ENCODE measurements at regions not wholly inside any gene's neighbourhood (a gene's known extent, or its start where the extent isn't known, plus 50 kb on each side); places are given as distances from the start of the nearest gene placed in this dataset.
A peak's percentile ranks its signal among the peaks of the same experiment; 100 is the strongest.
"Not testable (repeated sequence)": the region's sequence is repeated elsewhere in the genome, so short reads cannot be mapped to it uniquely, and the experiment has no call there.

DNA sequence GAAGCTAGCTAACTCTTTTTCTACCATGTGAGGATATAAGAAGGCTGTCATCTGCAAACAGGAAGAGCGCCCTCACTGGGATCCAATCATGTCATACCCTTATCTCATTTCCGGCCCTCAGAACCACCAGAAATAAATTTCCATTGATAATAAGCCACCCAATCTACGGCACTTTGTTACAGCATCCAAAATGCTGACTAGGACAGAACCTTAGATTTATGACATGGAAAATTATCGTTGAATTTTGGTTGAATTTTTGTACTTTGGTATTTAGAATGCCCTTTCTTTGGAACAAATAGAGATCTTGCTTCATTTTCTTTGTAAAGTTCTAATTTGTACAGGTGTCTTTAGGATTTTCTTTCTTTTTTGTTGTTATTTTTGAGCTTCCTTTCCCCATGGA, 53.3 kb upstream of the CYLC2 start:
- no peak for DNase-seq

DNA sequence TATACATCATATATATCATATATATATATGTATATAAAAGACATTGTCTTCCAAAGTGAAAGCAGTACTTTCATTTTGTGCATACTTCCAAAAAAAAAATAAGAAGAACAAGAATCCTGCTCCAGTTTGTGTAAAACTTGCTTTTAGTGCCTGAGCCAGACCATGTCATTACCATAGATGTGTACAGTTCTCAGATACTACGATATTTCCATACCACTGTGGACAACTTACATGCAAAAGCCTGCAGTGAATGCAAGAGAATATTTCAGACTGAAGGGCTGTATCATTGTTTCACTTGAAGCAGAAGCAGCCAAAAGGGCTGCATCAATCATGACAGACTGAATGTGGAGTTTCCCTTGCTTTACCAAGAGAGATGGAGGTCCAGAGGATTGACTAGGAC, 72.6 kb upstream of the CYLC2 start:
- DNase-seq = no peak

DNA sequence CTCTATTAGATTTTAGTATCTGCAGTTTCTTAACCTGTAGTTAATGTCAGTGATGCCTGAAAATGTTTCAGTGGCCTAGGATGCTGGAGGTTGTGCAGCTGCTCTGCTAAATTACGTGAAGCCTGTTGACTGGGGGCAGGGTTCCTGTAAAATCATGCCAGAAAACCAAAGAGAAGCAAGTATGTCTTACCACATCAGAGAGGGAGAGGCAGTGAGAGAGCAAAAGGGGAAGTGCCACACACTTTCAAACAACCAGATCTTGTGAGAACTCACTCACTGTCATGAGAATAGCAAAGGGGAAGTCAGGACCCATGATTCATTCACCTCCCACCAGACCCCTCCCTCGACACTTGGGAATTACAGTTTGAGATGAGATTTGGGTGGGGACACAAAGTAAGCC, 83.9 kb upstream of the CYLC2 start:
- no peak for DNase-seq

DNA sequence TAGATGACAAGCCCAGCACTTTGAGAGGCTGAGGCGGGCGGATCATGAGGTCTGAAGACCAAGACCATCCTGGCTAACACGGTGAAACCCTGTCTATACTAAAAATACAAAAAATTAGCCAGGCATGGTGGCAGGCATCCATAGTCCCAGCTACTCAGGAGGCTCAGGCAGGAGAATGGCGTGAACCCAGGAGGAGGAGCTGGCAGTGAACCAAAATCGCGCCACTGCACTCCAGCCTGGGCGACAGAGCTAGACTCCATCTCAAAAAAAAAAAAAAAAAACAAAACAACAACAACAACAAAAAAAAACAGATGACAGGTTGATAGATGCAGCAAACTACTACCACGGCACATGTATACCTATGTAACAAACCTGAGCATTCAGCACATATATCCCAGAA, 89.3 kb upstream of the CYLC2 start:
- DNase-seq = not testable (repeated sequence)

DNA sequence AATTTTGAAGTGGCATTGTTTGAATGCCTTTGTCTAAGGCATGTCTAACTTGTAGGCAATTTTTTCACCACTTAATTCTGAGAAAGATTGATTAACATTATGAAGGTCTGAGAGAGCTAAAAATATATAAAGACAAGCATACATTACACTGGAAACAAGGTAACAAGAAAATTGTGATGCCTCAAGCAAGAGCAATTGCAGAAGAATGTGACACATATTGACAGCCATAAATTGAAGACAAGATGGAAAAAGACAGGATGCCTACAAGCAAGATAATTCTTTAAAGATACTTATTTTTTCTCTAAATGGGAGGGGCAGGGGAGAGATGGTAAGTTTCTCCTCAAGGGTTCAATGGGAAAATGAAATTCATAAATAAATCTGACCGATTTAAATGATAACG, 103.1 kb upstream of the CYLC2 start:
- no peak for DNase-seq

DNA sequence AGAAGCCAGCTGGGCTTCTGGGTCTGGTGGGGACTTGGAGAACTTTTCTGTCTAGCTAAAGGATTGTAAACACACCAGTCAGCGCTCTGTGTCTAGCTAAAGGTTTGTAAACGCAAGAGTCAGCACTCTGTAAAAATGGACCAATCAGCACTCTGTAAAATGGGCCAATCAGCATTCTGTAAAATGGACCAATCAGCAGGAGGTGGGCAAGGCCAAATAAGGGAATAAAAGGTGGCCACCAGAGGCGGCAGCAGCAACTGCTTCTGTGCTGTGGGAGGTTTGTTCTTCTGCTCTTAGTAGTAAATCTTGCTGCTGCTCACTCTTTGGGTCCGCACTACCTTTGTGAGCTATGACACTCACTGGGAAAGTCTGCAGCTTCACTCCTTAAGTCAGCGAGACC, 106.4 kb upstream of the CYLC2 start:
- DNase-seq = not testable (repeated sequence)

DNA sequence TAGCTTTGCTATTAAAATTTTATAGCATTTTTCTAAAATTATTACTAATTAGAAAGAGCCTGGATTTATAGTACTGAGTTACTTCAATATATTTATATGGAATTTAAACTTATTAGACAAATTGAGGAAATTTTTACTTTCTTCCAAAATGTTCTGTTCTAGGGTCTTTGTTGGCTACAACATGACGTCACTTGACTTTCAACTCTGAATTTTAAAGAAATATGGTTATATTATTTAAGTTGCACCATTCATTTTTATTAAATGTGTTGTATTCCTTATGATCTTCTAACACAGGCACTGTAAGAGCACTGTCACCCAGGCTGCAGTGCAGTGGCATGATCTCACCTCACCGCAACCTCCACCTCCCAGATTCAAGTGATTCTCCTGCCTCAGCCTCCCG, 119.4 kb upstream of the CYLC2 start:
- no peak for DNase-seq

DNA sequence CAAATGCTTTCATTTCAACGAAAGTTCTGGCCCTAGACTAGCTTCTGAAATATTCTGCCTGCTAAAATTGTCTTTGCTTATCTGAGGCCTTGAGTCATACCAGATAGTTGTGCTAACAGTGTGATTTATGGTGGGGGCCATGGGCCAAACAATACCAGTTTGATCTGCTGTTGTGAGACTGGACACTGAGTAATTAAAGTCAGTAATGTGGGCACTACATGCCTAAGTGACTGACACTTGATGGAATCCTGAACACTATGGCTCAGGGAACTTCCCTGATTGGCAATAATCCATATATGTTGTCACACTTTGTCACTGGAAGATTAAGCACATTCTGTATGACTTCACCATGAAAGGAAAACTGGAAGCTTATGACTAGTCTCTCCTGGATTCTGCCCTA, 127.6 kb upstream of the CYLC2 start:
- peak; percentile 65 for DNase-seq

DNA sequence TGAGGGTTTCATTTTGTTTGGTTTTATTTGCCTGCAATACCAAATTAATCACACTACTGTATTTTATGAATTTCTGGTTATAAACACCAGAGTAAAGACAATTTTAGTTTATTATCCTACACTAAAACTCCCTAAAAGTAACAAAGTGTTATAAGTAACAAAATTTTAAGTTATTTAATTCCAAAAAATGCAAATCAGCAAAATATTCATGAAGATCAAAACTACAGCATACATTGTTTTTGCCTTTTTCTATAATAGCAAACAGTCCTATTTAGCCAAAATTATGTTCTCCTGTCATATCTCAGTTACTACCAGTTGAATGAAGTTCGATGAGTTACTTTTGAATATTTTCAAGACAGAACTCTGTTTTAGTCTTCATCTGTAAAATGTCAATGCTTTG, 132.7 kb upstream of the CYLC2 start:
- DNase-seq = no peak

DNA sequence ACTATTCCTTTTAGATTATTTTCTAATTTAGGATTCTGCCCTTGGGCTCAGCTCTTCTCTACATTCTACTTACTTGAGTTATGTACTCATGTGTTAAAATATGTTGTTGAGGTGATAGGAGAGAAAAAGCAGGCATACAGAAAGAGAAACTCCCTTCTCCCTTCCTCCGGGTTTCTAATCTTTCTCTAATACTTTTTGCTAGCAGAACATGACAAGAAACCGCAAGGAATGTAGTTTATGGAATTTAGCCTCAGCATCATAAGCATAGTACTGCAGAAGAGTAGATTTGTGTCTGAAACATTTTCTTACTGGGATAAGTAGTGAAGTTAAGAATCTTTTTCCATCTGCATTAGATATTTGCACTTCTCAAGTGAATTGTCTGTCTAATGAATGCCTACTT, 139.5 kb upstream of the CYLC2 start:
- peak; percentile 25 for DNase-seq

DNA sequence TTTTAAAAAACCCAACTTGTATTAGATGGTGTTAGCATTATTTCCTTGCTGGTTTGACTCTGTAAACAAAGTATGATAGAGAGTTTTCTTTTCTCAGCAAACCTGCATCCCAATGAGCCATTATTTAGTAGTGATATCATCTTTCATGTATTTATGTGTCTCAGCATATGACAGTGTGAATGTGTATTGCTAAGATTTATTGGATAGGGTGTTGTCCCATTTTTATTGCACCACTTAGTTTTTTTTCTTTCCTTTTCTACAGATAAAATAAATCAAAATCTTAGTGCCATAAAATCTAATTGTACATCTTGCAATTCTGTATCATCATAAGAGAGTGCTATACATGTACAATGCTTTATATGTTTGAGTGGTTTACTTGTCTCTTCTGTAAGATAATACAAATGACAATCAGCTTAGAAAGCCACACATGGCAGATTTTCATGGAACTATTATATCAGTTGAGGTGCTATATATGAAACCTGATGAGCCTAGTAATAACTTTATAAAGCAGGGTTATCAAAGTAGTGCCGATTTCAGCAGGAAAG, 149.2 kb upstream of the CYLC2 start:
- no peak for DNase-seq

DNA sequence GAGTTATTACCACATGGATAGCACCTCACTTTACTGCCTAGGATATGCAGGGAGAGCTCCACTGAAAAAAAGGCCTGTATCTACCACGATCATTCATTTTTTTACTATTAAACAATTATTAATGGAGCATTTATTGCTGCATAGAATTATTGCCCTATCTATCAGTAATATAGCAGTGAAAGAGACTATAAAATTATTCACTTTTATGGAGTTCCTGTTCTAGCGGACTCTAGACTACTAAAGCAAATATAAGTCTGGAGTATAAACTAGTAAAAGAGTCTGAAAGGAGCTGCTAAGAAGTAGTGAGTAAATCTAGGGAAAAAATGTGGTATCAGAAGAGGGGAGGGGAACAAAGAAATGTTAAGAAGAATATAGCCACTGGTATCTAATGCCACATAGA, 150.4 kb upstream of the CYLC2 start:
- no peak for DNase-seq

DNA sequence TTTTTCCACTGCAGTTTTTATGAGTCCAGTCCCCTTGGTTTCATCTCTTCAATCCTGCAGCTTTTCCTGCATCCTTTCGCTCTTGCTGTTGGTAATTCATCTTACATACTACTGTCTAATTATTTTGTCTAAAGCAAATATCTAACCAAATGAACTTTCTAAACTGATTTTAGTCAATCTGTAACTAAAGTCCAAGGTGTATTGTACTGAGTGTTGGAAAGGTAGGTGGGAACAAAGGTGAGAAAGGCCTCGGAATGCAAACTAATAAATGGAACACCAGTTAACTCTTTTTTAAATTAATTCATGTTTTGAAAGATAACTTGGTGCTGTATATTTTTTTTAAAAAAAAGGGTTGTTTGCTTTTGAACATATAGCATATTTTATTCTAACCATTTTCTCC, 152.7 kb upstream of the CYLC2 start:
- DNase-seq = no peak

DNA sequence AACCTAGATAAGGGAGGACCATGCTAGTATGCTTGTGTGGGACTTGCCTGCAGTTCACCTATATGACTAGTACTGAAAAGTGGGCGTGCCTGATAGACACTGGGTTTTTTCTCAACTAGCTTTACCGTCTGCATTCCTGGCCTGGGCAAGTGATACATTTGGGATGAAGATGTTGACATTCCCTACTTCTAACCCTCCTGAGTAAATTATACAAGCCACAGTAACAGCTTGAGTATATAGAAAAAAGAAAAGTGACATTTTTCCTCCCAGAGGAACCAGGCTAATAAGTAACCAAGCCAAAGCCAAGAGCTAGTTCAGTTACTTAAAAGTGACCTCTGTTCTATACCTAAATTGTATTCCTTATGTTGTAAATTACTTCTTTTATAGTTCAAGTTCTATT, 153.8 kb upstream of the CYLC2 start:
- no peak for DNase-seq

DNA sequence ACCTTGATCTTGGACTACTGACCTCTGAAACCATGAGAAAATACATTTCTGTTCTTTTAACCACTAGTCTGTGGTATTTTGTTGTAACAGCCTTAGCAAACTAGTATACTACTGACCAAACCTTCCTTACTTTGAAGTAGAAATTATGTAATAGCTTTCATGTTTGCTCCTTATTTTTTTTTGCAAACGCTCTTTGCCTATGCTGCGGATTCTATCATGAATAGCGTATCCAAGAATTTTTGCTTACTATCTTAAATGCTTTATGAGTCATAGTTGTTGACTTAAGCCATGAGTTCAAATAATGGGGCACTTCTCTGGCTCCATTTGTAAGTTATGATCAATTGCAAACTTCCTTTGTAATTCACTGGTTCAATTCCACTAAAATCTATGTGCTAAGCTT, 154.8 kb upstream of the CYLC2 start:
- no peak for DNase-seq

DNA sequence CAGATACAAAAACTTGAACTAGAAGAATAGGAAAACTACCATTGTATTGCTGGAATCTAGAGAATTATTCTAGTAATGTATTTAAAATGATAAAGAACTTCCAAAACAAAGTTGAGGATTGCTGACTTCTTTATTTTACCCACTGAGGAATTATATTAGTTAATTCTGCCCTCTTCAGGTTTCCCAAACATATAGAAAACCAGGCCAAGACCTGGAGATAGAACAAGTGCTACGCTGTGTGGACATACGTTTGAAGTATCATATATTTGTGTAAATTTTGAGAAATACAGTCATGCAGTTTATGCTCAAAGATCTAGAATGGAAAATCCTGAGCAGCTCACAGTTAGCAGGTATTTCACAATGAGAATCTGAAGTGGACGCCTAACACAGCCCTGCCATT, 162.3 kb upstream of the CYLC2 start:
- DNase-seq = no peak

DNA sequence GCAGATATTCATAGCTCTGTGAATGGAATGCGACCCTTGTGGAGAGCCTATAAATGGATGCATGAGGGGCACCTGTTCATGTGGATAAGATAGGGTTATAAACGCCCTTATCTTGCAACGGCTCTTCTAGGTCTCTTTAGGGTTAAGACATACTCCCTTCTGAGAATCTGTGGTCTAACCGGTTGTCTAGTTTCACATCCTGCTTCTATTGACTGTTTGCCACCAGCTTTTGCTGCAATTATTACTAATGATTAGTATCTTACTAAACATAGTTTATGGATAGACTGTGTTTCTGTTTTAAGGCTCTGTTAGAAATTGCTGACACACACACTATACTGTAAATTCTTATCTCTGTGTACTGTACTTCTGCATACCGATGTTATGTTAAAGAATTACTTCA, 198.9 kb upstream of the CYLC2 start:
- no peak for DNase-seq

DNA sequence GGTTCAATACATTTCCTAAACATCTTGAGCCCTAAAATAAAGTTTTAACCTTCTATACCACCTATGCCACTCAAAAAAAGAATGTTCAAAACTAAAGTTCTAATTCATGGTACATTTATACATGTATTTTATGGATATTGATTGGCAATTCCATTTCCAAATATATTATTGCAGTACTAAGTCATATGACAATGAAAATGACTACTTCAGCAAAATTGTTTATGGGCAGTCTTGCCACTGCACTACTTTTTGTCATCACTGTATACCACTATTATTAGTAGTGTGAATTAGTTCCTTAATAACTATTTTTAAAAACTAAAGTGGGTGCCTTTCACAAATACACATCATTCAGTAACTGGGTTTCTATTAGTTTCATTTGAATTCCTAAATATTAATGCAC, 199.6 kb upstream of the CYLC2 start:
- DNase-seq = no peak

DNA sequence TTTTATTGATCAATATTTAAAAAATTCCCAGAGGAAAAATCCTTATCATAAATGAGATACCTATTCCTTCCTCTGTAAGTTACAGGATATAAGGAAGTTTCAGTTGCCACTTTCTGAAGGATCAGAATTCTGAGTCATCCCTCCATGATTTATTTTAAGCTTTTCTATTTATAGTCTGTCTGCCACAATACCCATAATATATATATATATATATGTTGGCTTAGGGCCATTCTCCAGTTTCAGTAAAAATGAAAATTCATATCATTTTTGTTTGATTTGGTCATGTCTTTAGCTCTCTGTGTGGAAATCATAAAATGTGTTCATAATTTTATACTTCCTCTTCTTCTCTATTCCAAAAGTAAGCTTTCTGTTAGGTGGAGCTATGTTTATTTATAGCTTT, 215.8 kb upstream of the CYLC2 start:
- DNase-seq = peak; percentile 79

DNA sequence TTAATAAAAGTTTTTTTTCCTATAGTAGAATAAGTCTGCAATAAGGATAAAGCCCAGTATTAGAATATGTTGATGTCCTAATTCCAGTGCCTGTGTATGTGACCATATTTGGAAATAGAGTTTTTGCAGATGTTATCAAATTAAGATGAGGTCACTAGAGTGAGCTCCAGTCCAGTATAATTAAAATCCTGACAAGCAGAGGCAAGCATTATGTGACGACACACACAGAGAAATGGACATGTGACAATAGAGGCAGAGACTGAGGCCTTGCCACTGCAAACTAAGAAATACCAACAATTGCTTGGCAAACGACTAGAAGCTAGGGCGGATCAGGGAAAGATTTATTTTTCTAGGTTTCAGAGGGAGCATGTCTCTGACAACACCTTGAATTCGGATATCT, 216.4 kb upstream of the CYLC2 start:
- DNase-seq = peak; percentile 20

DNA sequence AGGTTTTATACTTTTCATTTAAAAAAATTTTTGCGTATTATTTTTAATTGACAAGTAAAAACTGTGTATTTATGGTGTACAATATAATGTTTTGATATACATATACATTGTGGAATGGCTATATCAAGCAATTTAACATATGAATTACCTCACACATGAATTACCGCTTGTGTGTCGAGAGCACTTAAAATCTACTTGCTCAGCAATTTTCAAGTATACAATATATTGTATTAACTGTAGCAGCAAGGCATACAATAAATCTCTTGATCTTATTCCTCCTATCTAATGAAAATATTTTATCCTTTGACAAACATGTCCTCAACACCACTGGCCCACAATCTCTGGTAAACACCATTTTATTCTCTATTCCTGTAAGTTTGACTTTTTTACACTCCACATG, 224.4 kb upstream of the CYLC2 start:
- DNase-seq = no peak

DNA sequence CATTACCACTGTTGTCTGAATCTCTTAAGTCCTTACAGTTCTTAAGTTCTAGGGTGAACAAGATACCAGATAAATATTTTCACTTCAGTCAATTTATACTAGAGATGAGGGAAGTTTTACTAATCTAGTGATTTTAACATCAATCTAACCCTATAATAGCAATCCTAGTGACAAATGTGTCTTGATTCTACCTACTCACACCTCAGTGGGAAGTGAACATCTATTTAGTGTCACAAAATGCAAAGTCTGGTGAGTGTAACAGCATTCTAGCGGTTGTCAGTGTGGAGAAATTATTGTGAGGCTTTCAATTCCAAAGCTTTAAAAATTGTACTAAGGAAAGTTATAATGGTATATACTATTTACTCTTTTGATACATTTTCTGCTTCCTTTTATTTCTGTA, 225.8 kb upstream of the CYLC2 start:
- no peak for DNase-seq

DNA sequence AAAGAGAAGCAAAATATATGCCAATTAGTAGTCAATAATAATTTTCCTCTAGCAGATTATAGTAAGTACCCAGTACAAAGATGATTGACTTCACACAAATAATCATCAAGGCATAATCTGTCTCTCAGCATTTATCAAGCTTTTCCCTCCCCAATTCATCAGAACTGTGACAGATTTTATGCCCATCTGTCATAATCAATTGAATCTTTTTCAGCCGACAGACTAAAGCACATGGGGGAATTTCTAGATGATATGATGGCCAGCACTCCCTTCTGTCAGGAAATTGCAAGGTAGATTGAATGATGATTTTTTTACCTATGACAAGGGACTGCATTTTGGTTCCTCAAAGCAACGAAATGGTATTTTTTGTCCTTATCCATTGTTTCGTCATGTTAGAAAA, 227.1 kb upstream of the CYLC2 start:
- no peak for DNase-seq

DNA sequence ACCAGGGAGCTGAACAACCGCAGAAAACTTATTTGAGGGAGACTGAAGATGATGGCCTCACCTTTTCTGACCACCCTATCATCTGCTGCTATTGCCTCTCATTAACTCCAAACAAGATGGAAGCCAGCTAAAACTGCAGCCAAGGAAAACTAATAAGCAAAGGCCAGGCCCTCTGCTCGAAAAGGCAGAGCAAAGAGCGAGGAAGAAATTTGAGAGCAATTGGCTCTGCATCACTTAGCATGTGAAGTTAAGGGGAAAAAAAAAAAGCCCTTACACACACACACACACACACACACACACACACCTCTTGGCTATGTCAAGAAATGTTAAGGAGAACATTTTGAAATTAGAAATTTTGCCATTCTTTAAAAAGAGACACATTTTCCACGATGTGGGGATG, 228.1 kb upstream of the CYLC2 start:
- no peak for DNase-seq

DNA sequence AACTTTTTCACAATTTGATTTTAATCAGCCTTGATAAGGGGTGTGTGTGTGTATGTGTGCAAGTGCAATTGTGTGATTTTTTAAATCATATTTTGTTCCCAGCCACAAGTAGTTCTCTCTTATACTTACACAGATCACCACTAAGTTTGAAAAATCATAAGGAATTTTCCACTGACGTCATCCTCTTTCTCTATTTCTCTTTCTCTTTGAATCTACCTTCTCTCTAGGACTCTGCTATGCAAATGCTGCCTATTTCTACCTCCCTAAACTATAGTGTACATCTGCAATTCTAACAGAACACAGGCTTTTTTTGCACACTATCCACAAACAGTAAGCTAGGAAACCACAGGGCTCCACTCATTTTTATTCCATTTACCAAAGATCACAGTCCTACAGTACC, 254.6 kb upstream of the CYLC2 start:
- DNase-seq = no peak

DNA sequence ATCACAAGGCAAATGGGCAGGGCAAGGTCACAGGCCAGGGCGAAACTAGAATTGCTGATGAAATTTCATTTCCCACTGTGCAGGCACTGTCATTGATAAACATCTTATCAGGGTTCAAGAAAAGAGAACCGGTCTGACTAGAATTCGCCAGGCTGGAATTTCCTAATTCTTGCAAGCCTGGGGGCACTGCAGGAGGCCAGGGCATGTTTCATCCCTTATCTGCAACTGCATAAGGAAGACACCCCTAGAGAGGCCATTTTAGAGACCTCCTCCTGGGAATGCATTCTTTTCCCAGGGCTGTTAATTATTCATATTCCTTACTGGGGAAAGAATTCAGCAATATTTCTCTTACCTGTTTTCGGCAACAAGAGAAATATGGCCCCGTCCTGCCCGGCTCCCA, 266.2 kb upstream of the CYLC2 start:
- DNase-seq = no peak
